ENCODE measurements at regions not wholly inside any gene's neighbourhood (a gene's known extent, or its start where the extent isn't known, plus 50 kb on each side); places are given as distances from the start of the nearest gene placed in this dataset.

DNA sequence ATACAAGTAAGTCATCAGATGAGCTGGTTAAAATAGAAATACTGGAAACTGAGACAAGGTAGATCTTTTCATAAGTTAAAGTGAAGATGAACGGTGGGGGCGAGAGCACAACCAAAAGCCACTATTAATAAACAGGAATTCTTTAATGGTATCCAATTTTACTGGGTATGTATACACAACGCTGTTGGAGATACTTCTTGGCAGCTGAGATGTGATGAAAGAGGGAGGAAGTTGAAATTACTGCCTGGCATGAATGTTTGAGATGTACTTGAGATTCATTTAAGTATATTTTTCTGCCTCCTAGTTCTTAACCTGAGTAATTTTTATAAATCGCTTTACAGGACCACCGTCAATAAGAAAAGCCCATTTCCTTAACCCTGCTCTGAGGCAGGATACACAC lies 110.0 kb upstream of the ZRANB2 start:
- TF ChIP-seq, protein P1, sequence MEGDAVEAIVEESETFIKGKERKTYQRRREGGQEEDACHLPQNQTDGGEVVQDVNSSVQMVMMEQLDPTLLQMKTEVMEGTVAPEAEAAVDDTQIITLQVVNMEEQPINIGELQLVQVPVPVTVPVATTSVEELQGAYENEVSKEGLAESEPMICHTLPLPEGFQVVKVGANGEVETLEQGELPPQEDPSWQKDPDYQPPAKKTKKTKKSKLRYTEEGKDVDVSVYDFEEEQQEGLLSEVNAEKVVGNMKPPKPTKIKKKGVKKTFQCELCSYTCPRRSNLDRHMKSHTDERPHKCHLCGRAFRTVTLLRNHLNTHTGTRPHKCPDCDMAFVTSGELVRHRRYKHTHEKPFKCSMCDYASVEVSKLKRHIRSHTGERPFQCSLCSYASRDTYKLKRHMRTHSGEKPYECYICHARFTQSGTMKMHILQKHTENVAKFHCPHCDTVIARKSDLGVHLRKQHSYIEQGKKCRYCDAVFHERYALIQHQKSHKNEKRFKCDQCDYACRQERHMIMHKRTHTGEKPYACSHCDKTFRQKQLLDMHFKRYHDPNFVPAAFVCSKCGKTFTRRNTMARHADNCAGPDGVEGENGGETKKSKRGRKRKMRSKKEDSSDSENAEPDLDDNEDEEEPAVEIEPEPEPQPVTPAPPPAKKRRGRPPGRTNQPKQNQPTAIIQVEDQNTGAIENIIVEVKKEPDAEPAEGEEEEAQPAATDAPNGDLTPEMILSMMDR (conservative IDR thresholded peaks at IDR 0.05; ENCODE audit: low read depth, low read length): no peak
- no peak for TF ChIP-seq EZH2 (IDR thresholded peaks at IDR 0.05; ENCODE audit: borderline replicate concordance, low read depth, low read length, poor library complexity, severe bottlenecking)

Data from A673 (cell line).